GM18520 (cell line): ENCODE measurements at regions not wholly inside any gene's neighbourhood (a gene's known extent, or its start where the extent isn't known, plus 50 kb on each side); places are given as distances from the start of the nearest gene placed in this dataset.

Source experiments
- ATAC-seq: cut with Tn5 transposase; IDR thresholded peaks from one replicate; pipeline ENCODE4 v1.9.1; 2021; ENCODE audit not compliant: unreplicated experiment

DNA sequence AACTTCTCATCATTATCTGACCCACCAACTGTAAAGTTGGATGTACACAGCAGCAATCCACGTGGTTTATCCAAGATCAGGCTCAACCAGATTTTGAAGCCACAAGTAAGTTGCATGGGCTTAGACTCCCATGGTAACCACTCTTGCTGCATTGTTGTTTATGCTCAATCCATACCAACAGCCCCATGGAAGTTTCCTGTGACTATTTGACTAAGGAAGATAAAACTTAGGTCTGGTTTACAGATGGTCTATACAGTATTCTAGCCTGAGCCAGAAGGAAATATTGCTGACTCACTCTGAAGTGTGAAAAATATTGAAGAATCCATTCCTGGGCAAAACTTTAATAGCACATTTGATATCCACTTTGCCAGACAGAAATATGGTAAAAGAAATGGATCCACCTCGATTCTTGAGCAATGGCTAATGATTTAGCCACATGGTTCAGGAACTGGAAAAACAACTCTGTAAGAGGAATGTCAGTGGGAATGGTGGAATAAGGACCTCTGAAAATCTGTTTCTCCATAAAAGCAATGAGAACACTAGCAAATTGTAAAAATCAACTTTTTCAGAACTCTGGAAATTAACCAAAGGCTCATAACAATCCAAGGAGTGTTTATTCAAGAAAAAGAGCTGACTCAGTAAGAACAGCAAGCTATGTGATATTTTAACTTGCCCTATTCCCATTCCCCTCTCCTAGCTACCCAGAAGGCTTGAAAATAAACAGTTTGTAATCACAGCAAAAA lies 162.9 kb upstream of the STT3B start:
- ATAC-seq = no peak

DNA sequence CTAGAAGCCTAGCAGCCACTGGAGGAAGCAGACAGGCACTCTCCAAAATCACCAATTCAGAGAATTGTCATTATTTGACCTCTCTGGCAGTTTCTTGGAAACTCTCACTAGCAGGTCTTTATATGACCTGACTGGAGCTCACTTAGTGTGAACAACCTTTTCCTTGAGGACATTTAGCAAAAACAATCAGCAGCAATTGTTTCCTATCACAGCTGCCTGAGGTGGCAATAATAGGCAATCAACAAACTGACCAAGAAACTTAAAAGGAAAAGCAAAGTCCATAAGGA lies 162.4 kb upstream of the STT3B start:
- ATAC-seq = no peak

DNA sequence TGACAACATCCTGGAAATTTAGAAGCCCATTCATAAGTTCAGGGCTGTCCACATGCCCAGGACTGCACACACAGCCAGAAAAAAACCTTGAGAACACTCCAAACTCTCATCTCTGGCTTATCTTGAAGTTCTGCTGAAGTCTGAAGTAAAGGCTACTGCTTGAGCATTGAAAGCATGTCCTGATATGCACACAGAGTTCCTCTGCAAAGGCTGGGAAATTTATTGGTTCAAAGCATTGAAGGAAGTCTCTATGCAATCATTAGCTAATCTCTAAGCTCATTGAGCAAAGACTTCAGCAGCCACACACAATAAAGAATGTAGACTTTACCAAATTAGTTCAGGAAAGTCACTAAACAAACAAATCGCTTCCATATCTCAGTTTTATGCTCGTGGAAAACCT lies 162.0 kb upstream of the STT3B start:
- ATAC-seq = no peak

DNA sequence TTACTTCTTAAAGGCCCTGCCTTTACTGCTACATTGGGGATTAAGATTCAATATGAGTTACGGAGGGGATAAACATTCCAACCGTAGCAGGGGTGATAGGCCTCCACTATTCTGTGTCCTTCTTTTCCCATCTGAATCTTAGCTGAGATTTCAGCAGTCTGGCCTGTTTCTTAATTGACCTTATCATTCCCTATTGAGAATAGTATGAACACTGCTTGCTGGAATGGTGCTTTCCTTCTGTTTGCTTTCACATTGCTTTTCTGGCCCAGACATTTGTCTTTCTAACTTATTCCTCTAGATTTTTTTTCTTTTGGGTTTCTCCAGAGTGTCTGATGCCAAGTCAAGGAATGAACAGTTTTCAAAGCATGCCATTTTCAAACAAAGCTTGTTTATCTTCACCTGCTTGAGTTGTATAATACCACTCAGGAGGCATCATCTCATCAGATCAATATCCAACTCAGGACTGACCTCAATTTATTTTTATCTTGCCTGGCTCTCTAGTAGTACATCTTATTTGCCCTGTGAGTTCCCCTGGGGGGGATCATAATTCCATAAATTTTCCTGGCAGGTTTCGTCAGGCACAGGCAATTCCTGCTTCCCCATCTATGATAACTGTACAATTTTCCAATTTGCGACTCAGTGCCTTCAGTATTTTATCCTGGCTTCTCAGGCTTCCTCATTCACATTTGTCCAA lies 161.1 kb upstream of the STT3B start:
- no peak for ATAC-seq

DNA sequence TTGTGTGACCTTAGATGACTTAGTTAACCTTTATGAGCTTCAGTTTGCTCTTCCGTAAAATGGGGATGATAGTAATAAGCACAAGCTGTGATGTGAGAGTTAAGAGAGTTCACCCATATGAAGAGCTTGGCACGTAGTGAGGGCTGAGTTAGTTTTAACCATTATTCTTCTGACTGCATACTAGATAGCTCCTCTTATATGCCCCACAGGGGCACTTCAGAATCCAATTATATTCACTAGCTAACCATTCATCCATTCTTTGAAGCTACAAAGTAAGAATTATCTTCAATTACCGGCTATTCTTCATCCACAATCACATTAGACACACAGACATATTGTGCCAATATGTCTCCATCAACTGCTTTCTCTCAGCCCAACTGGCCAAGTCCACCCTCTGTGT lies 159.0 kb upstream of the STT3B start:
- no peak for ATAC-seq

DNA sequence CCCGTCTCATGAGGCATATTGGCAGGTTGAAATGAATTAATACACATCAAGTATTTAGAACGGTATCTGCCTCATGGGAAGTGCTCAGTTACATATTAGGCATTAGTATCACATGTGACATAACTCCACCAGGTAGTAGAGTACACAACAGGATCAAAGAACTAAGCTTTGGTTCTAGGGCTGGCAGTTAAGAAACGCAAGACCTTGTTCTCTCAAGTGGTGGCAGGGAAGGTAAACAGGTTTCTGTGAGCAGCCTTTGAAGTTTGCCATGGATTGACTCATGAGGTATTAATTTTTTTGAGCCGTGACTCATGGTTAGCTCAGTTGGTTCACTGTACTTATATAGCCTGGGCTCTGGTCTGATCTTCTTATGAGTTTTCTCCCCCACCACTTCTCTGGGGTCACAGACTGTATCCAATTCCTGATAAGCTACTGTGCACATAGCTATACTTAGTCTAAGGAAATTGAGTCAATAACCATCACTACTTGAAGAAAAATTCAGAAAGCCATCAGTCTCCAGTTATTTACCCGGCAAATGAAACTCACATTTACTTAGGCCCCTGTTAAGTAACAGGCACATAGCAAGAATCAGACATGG lies 155.6 kb upstream of the STT3B start:
- no peak for ATAC-seq

DNA sequence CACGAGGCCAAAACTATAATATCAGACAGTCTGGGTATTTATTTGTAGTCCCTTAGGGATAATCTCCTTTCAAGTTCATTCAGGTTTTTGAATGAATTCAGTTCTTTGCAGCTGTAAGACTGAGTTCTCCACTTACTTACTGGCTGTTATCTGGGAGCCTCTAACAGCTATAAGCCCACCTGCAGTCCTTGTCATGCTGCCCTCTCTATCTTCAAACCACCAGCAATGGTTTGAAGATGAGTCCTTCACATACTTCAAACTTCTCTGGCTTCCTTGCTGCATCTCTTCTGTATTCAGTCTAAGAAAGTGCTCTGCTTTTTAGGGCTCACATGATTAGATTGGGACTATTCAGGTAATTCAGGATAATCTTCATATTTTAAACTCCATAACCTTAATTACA lies 154.5 kb upstream of the STT3B start:
- no peak for ATAC-seq

DNA sequence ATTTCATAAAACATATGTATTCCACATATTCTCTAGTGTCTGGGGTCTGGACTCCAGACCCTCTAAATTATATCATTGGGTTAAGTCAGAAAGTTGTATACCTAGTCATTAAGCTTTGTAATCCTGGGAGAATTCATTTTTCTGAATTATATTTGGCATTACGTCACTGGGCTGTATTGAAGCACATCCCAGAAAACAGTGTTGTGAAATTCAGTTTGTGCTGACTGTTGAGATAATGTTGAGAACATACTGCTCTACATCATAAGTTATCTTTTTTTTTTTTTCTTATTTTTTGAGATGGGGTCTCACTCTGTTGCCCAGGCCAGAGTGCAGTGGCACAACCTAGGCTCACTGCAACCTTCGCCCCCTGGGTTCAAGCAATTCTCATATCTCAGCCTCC lies 153.1 kb upstream of the STT3B start:
- ATAC-seq = no peak

DNA sequence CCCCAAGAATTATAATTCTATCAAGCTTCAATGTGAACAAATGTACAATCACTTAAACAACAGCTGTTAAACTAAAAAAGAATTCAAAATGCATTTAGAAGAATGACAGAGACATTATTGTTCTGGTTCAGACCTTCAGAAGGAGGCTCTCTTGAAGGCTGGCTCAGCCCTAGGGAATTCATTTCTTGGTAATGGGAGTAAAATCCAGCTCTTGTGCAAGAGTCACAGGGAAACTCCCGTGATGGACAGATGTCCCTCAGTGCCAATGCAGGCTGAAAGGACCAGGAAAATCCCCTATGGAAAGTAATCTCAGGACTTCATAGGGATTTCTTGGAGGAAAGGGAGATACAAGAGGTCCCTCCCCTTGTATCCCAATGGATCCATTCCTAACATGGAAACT lies 149.9 kb upstream of the STT3B start:
- ATAC-seq = no peak

DNA sequence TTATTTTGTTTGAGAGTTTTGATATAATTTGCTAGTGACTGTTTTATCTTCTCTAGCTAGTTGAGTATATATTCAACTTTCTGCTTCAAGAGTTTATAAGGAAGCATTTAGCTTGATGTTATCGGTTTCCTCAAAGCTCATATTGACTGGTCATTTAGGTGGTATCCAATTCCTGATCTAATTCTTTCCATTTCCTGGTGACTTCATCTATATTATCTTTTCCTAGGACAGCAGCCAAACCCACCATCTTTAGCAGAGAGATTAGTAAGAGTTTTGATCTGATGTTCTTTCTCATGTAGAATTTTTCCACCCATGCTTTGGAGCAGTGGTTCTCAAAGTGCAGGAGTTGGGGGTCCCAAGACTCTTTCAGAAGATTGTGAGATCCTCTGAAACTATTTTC lies 148.6 kb upstream of the STT3B start:
- no peak for ATAC-seq

DNA sequence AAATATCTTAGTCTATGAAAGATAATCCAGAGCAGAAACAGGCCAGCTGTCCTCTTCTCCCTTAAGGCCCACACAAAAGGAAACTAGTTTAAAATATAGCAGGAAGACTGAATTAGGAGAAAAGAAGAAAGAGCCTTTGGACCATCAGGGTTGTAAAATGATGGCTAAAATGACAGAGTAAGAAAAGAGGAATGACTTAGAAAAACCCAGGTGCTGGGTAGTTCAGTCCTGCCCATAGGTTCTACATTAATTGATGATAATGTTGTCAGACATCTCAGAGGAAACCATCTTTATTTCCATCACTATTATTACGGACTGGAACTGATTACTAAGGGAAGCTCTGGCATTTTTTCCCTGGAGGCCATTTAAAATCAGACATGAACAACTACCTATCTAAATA lies 142.8 kb upstream of the STT3B start:
- ATAC-seq = no peak

DNA sequence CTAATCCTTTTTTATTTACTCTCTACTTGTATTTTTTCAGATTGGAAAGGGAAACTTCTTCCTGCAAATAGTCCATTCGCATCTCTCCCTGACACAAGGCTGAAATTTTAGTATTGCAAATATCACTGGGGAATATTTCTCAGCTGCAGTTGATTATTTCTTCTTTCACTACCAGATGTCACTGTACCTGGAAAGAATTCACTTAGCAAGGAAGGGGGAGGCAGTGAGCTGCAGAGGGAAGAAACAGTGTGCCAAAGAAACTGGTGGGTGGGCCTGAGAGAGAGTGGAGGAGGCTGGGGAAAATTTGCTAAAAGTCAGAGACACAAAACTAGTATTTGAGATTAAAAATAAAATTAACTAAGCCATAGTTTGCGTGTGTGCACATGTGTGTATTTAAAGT lies 142.3 kb upstream of the STT3B start:
- no peak for ATAC-seq

DNA sequence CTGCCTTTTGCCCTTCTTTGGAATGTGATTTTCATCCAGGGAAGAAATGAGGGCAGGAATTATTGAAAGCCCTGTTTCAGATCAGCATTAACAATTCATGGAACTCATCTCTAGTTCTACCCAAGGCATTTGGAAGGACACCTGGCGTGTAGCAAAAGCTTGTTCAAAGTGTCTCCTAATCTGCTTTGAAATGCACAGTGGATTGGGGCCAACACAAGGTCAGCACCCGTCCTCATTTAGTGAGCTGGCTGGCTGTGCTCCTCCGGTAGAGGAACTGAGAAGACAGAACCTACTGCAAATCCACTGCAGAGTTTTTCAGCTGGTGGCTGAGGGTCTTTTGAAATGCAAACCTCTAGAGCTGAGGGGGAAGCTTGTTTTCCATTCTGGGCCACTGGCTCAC lies 141.6 kb upstream of the STT3B start:
- ATAC-seq = no peak

DNA sequence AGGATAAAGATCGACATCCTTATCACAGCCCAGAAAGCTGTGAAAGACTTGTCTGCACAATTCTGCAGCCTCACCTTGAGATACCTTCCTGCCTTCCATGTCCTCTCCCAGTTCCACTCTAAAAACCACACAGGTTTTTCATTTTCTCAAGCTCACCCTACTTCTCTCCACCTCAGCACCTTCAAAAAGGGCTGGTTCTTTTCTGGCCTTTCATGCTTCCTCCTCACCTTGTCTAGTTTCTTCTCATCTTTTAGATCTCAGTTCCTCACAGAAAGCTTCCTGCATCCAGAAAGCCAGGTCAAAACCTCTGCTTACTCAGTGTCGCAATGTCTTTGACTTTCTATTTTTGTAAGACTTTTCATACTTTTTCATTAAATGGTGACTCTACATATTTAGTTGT lies 140.2 kb upstream of the STT3B start:
- ATAC-seq = no peak

DNA sequence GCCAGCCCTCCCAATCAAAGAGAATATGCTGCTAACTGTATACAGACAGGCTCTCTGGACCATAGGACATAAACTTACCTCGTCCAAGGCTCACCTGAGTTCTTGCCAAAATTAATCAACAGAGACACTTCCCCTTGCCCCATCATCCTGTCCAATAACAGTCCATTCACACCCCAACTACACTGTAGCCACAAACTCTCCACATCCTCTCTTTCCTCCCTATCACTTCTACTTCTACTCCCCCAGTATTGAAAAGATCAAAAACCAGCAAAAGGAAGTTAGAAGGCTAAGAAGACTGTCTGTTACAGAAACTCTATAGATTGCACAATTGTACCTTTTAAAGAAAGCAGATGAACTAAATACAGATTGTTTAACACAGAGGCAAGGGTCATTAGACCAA lies 133.5 kb upstream of the STT3B start:
- ATAC-seq = no peak

DNA sequence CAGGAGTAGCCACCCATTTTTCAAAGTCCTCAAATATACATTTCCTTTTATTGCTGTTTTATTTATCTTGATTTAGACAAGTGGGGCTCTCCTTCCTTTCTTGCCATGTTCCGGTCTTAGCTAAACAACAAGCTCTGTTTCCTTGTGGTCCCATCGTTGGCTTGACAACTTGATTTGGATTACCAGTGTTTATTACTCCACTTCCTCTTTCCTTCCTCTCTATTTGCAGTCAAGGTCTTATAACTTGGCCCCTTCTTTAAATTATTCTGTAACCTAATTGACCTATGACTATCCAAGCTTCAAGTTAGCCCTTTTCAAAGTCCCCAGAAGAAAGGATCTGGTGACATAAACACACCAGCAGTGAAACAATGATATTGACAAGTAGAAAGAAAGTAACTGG lies 130.6 kb upstream of the STT3B start:
- no peak for ATAC-seq

DNA sequence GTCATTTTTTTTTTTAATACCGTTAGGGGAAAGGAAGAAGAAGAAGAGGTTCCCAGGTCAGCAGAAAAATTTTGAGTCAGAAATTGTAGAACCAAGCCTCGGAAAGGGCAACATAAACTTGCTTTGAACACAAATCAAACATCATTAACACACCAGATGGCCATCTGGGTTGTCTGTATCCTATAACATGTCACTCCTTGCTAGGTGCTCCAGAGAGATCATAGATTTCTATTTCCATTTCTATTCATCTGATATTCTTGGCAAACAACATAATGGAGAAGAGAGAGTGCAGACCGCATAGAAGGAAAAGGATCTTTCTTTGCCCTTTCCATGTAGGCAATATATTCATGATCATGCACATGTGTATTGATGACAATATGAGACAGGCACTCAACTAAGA lies 129.5 kb upstream of the STT3B start:
- no peak for ATAC-seq

DNA sequence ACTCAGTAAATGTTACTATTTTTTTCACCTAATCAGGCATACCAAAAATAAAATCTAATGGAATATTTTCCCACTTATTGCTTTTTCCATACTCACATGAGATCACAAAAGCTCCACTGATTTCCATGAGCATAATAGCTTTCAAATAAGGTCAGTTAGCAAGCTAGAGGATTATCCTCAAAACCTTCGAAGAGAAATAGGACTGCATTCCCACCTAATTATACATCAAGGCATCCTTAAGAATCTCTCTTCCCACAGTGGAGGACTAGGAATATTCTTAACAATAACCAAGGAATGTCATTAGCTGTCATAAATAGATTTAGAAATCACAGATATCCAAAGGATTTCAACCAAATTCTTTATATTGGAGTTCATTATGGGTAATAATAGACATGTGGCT lies 127.9 kb upstream of the STT3B start:
- no peak for ATAC-seq

DNA sequence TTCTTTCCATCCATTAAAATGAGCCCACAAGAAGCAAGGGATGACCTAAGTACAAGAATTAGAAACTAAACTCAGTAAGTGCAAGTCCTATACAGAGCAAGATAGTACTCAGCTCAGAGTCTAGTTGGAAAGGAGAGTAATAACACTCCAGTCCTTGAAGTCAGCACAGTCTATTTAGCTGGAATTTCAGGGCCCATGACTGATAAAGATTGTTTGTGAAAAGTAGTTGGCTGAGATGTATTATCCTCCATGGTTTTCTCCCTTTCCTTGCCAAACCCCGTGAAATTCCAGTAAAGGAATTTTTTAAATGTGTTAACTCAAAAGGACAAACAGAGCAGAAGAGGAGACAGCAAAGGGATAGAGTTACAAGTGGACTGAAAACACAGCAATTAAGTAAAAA lies 127.2 kb upstream of the STT3B start:
- ATAC-seq = no peak

DNA sequence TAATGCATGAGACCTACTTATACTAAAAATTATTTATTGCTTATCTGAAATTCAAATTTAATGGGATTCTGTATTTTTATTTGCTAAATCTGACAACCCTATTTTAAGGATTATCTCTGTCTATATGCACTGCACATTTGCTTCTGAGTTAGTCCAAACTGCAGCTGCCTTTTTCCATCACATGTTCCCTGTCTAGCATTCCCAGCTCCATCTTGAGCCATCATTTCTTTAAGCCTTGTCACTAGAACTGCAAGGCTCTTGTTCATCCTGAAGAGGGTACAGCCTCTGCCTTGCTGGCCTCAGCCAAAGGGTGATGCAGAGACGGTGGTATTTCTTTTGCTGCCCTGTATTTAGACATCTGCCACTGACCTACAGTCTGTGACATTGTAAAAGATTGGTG lies 125.8 kb upstream of the STT3B start:
- ATAC-seq = no peak

DNA sequence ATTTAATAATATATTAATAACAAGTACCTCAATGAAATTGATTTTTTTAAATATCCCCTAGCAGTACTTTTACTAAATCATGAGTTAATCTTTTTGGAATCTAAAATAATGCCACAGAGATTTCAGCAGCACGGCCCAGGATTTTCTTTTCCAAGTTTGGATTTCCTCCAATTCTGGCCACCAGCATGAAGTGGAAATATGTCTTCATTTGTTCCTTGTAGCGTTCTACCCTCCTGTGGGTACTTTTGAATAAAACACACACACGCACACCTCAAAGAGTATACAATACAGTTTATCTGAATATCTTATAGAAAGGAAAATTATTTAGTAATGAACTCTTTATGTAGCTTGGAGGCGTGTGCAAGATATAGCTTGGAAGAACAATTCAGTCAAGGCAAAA lies 125.1 kb upstream of the STT3B start:
- no peak for ATAC-seq

DNA sequence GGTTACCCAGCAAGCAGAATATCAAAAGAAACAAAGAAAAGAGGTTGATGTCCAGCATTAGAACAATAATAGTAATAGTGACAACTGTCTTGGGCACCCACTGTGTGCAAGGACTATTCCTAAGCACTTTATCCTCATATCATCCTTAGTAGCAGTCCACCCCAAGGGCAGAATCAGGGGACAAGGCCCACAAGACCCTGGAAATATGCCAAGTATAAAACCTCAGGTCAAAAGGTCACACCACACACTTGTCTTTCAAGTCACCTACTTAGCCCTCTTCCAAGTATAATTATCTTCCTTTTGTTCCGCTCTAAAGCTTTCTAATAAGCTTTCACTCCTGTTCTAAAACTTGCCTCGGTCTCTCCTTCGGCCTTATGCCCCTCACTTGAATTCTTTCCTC lies 124.0 kb upstream of the STT3B start:
- ATAC-seq = no peak

DNA sequence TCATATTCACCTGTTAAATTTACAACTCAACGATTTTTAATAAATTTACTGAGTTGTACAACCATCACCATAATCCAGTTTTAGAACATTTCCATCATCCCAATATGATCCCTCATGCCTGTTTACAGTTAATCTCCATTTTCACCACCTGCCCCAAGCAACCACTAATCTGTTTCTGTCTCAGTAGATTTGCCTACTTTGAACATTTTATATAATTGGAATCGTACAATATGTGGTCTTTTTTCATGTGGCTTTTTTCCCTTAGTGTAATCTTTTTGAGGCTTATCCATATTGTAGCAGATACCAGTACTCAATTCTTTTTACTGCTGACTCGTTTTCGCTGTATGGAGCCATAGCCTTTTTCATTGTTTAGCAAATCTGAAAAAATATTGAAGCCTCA lies 123.3 kb upstream of the STT3B start:
- no peak for ATAC-seq
